OCI-LY7 (cell line): ENCODE measurements at regions not wholly inside any gene's neighbourhood (a gene's known extent, or its start where the extent isn't known, plus 50 kb on each side); places are given as distances from the start of the nearest gene placed in this dataset.

Experiments used
- BruUV-seq: library from RNA; stranded (reverse); fragments of 400-500 nt; replicated peaks from 2 replicates; lab custom pipeline; 2021; lab: Mats Ljungman, UMichigan
- CTCF ChIA-PET: fragments of 300-600 bp; sonication (Branson Sonifier 250); formaldehyde crosslinking; loops from one replicate; lab custom pipeline; 2022; ENCODE audit warnings: antibody characterized with exemption; ENCODE audit not compliant: unreplicated experiment; lab: Charles Lee
- POLR2A ChIA-PET: fragments of 300-600 bp; sonication (Branson Sonifier 250); formaldehyde crosslinking; loops from one replicate; lab custom pipeline; 2022; ENCODE audit warnings: antibody characterized with exemption; lab: Charles Lee
- DNase-seq: peaks from one replicate; pipeline ENCODE4 v3.0.0-alpha.2; 2015; ENCODE audit warnings: low spot score
- H2AFZ ChIP-seq: fragments of 200-600 bp; sonication (generic), shearing (Covaris generic); 2 replicates; pipeline ENCODE4 v1.6.1; 2014; ENCODE audit warnings: mild to moderate bottlenecking, antibody characterized with exemption, low read length, moderate library complexity
- H3K27ac ChIP-seq: fragments of 200-600 bp; sonication (generic); 2 replicates; pipeline ENCODE4 v1.5.1; 2014; ENCODE audit warnings: mixed run types, low read depth, mild to moderate bottlenecking, moderate library complexity, low read length, inconsistent platforms; ENCODE audit not compliant: poor library complexity, severe bottlenecking
- H3K36me3 ChIP-seq: fragments of 200-600 bp; sonication (generic); 2 replicates; pipeline ENCODE4 v1.6.1; 2014; ENCODE audit warnings: mild to moderate bottlenecking, antibody characterized with exemption, low read length, moderate library complexity, mixed read lengths; ENCODE audit not compliant: insufficient read depth
- H3K4me1 ChIP-seq: fragments of 200-600 bp; sonication (generic); 2 replicates; pipeline ENCODE4 v1.5.1; 2014; ENCODE audit warnings: mild to moderate bottlenecking, low read length; ENCODE audit not compliant: insufficient read depth, poor library complexity, severe bottlenecking
- H3K4me2 ChIP-seq: fragments of 200-600 bp; sonication (generic); 2 replicates; pipeline ENCODE4 v1.6.1; 2014; ENCODE audit warnings: mild to moderate bottlenecking, low read length
- H3K4me3 ChIP-seq: fragments of 200-600 bp; sonication (generic); 2 replicates; pipeline ENCODE4 v1.5.1; 2014; ENCODE audit warnings: mild to moderate bottlenecking, low read depth, low read length; ENCODE audit not compliant: poor library complexity, severe bottlenecking
- H3K79me2 ChIP-seq: fragments of 200-600 bp; sonication (generic); 2 replicates; pipeline ENCODE4 v1.6.1; 2016; ENCODE audit warnings: low read depth, mild to moderate bottlenecking, low read length, moderate library complexity, mixed read lengths; ENCODE audit not compliant: insufficient read depth
- H3K9me2 ChIP-seq: fragments of 200-600 bp; sonication (generic); 2 replicates; pipeline ENCODE4 v1.6.1; 2016; ENCODE audit warnings: mild to moderate bottlenecking, low read length, mixed read lengths; ENCODE audit not compliant: insufficient read depth
- H3K9me3 ChIP-seq: fragments of 200-600 bp; sonication (generic); 2 replicates; pipeline ENCODE4 v1.6.1; 2014; ENCODE audit warnings: mild to moderate bottlenecking, mixed run types, low read length, mixed read lengths
- H4K20me1 ChIP-seq: fragments of 200-600 bp; sonication (generic); 2 replicates; pipeline ENCODE4 v1.6.1; 2014; ENCODE audit warnings: mild to moderate bottlenecking, antibody characterized with exemption, low read length, moderate library complexity, mixed read lengths; ENCODE audit not compliant: insufficient read depth
- EZH2phosphoT487 ChIP-seq: fragments of 200-600 bp; sonication (generic); IDR thresholded peaks from 2 replicates; pipeline ENCODE4 v1.6.1; 2018; ENCODE audit warnings: low read depth, borderline replicate concordance, mild to moderate bottlenecking, mixed run types, antibody characterized with exemption, low read length, moderate library complexity, mixed read lengths
- intact Hi-C: fragments of 100-400 bp; cut with micrococcal nuclease; formaldehyde crosslinking; loops from one replicate; pipeline ENCODE4 v1.10.0; 2022; ENCODE audit not compliant: unreplicated experiment
- TF ChIP-seq, protein P1 (sequence below): fragments of 200-600 bp; sonication (generic); conservative IDR thresholded peaks from 2 replicates; pipeline ENCODE4 v1.5.1; 2014; ENCODE audit warnings: mild to moderate bottlenecking, antibody characterized with exemption, low read length, moderate library complexity, mixed read lengths

- Histone ChIP-seq H3K36me3 (no peaks in the 10 kb centered on the region), H4K20me1 (no peaks in the 10 kb centered on the region), H3K79me2 (no peaks in the 10 kb centered on the region), H3K4me3 (no peak overlapping the region), H3K4me2 (no peak overlapping the region), H3K4me1 (no peaks in the 10 kb centered on the region), H2AFZ (no peak overlapping the region), H3K9me3 (no peaks in the 10 kb centered on the region), H3K9me2 (no peaks in the 10 kb centered on the region), H3K27ac (no peak overlapping the region)
- TF ChIP-seq EZH2phosphoT487 = no peak
- TF ChIP-seq, protein P1, sequence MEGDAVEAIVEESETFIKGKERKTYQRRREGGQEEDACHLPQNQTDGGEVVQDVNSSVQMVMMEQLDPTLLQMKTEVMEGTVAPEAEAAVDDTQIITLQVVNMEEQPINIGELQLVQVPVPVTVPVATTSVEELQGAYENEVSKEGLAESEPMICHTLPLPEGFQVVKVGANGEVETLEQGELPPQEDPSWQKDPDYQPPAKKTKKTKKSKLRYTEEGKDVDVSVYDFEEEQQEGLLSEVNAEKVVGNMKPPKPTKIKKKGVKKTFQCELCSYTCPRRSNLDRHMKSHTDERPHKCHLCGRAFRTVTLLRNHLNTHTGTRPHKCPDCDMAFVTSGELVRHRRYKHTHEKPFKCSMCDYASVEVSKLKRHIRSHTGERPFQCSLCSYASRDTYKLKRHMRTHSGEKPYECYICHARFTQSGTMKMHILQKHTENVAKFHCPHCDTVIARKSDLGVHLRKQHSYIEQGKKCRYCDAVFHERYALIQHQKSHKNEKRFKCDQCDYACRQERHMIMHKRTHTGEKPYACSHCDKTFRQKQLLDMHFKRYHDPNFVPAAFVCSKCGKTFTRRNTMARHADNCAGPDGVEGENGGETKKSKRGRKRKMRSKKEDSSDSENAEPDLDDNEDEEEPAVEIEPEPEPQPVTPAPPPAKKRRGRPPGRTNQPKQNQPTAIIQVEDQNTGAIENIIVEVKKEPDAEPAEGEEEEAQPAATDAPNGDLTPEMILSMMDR = no peak
- CTCF ChIA-PET = no interaction called here
- POLR2A ChIA-PET = interaction anchor here (1.1 kb wide), 1 partner anchor 89 kb away, joined by 3 read pairs; no protein-coding TSS in a partner anchor
- intact Hi-C loops = no loop called here
- no peak for DNase-seq
- BruUV-seq = no TSS peak
Measured at GRCh38 chr3:3531476-3531875, 267.8 kb upstream of the LRRN1 start.

- H3K4me2 ChIP-seq = no peak overlapping the region
- DNase-seq = no peak
- ChIA-PET CTCF (no interaction called here), POLR2A (no interaction called here)
- H2AFZ ChIP-seq = no peak overlapping the region
- H3K4me1 ChIP-seq = no peaks in the 10 kb centered on the region
- no peaks in the 10 kb centered on the region for H3K9me3 ChIP-seq
- no peaks in the 10 kb centered on the region for H4K20me1 ChIP-seq
- H3K79me2 ChIP-seq = no peaks in the 10 kb centered on the region
- no peaks in the 10 kb centered on the region for H3K9me2 ChIP-seq
- H3K4me3 ChIP-seq = no peak overlapping the region
- BruUV-seq = no TSS peak
- H3K27ac ChIP-seq = no peak overlapping the region
- H3K36me3 ChIP-seq = no peaks in the 10 kb centered on the region
- TF ChIP-seq EZH2phosphoT487 = no peak
- intact Hi-C loops = no loop called here
Measured at GRCh38 chr3:3519266-3519665, 280.0 kb upstream of the LRRN1 start.

DNA sequence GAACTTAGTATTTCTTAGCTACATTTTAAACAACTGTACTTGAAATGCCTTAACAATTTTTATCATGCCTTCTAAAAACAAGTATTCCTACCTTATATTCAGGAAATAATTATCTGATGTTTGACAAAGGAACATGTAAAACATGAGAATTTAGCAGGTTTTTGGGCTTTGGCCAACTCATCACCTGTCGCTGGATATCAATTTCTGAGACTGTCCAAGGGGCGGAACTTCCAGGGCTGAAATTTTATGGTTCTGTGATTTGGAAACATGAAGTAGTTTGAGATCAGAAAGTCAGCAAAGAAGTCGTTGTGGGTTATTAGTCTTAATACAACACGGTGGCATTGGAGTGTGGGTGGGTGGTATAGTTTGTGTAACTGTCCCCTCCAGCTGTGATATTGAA, 282.2 kb upstream of the LRRN1 start:
- POLR2A ChIA-PET = interaction anchor here (0.9 kb wide), 1 partner anchor 18 kb away, joined by 4 read pairs; no protein-coding TSS in a partner anchor
- H4K20me1 ChIP-seq = no peaks in the 10 kb centered on the region
- H3K4me1 ChIP-seq = no peaks in the 10 kb centered on the region

More for the DNA sequence above, 282.2 kb upstream of the LRRN1 start:
- intact Hi-C loops = no loop called here
- Histone ChIP-seq H3K4me2 (no peak overlapping the region), H3K9me3 (no peaks in the 10 kb centered on the region), H2AFZ (no peak overlapping the region), H3K36me3 (no peaks in the 10 kb centered on the region), H3K79me2 (no peaks in the 10 kb centered on the region), H3K27ac (no peak overlapping the region), H3K4me3 (no peak overlapping the region), H3K9me2 (no peaks in the 10 kb centered on the region)
- DNase-seq = no peak
- CTCF ChIA-PET = no interaction called here
- TF ChIP-seq, protein P1 = no peak
- no peak for TF ChIP-seq EZH2phosphoT487
- BruUV-seq = no TSS peak
